ENCODE measurements at regions not wholly inside any gene's neighbourhood (a gene's known extent, or its start where the extent isn't known, plus 50 kb on each side); places are given as distances from the start of the nearest gene placed in this dataset.

GRCh38 chr5:75993183-75993582, 90.0 kb upstream of the SV2C start:
- TF ChIP-seq TCF12 (IDR thresholded peaks at IDR 0.05; ENCODE audit: low read depth) (no peak), RAD21 (IDR thresholded peaks at IDR 0.05; ENCODE audit: low read depth) (no peak)

DNA sequence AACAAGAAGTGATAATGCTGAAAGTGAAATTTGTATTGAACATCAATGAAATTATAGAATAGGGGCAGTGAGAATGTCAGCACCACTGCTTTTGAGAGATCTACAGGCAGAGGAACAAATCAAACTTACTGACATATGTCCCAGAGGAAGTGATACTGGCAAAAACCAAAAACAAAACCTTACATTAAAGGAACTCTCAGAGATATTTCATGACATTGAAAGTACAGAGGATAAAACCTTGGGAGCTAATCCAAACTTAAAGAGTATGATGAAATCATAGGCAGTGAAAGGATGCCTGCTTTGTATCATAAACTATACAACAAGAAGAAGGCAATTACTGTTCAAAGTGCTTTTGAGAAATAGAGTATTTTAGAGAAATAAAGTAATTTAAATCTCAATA, 90.4 kb upstream of the SV2C start:
- no peak for TF ChIP-seq REST (IDR thresholded peaks at IDR 0.05; ENCODE audit: low read depth)
- TF ChIP-seq NFIC (IDR thresholded peaks at IDR 0.05): no peak
- TF ChIP-seq TAF1 (IDR thresholded peaks at IDR 0.05; ENCODE audit: low read depth): no peak
- no peak for TF ChIP-seq USF1 (IDR thresholded peaks at IDR 0.05)
- TF ChIP-seq FOXM1 (IDR thresholded peaks at IDR 0.05; ENCODE audit: borderline replicate concordance, low read depth): no peak
- no peak for TF ChIP-seq TCF12 (IDR thresholded peaks at IDR 0.05; ENCODE audit: low read depth)
- TF ChIP-seq TEAD4 (IDR thresholded peaks at IDR 0.05): no peak
- TF ChIP-seq CREB1 (IDR thresholded peaks at IDR 0.05; ENCODE audit: low read depth): no peak
- no peak for TF ChIP-seq RAD21 (IDR thresholded peaks at IDR 0.05; ENCODE audit: low read depth)
- no peak for TF ChIP-seq YY1 (IDR thresholded peaks at IDR 0.05; ENCODE audit: low read depth)
- no peak for TF ChIP-seq EGR1 (IDR thresholded peaks at IDR 0.05)
- TF ChIP-seq, protein P1, sequence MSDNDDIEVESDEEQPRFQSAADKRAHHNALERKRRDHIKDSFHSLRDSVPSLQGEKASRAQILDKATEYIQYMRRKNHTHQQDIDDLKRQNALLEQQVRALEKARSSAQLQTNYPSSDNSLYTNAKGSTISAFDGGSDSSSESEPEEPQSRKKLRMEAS (IDR thresholded peaks at IDR 0.05): no peak
- no peak for TF ChIP-seq ZBTB7A (IDR thresholded peaks at IDR 0.05; ENCODE audit: low read depth)
- TF ChIP-seq CEBPB (IDR thresholded peaks at IDR 0.05): no peak
- no peak for TF ChIP-seq EP300 (IDR thresholded peaks at IDR 0.05; ENCODE audit: borderline replicate concordance)

DNA sequence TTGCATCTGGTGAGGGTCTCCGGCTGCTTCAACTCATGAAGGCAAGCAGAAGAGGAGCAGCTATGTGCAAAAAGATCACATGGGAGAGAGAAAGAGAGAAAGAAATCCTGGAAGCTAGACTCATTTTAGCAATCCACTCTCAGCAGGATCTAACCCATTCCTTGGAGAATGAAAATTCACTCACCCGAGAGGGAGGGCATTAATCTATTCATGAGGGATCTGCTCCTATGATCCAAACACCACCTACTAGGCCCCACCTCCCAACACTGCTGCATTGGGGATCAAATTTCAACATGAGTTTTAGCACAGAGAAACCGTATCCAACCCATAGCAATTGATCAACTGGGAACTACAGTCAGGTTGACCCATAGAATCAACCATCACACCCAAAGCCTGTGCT, 98.1 kb upstream of the SV2C start:
- TF ChIP-seq ZBTB7A (IDR thresholded peaks at IDR 0.05; ENCODE audit: low read depth) (no peak), EP300 (IDR thresholded peaks at IDR 0.05; ENCODE audit: borderline replicate concordance) (no peak), CREB1 (IDR thresholded peaks at IDR 0.05; ENCODE audit: low read depth) (no peak)

GRCh38 chr5:75975496-75975895, 107.7 kb upstream of the SV2C start:
- TF ChIP-seq EGR1 (IDR thresholded peaks at IDR 0.05) (no peak), NFIC (IDR thresholded peaks at IDR 0.05) (no peak), FOXM1 (IDR thresholded peaks at IDR 0.05; ENCODE audit: borderline replicate concordance, low read depth) (no peak), REST (IDR thresholded peaks at IDR 0.05; ENCODE audit: low read depth) (no peak), EP300 (IDR thresholded peaks at IDR 0.05; ENCODE audit: borderline replicate concordance) (no peak), ZBTB7A (IDR thresholded peaks at IDR 0.05; ENCODE audit: low read depth) (no peak), TEAD4 (IDR thresholded peaks at IDR 0.05) (no peak), TAF1 (IDR thresholded peaks at IDR 0.05; ENCODE audit: low read depth) (no peak), CREB1 (IDR thresholded peaks at IDR 0.05; ENCODE audit: low read depth) (no peak), YY1 (IDR thresholded peaks at IDR 0.05; ENCODE audit: low read depth) (no peak), USF1 (IDR thresholded peaks at IDR 0.05) (no peak), CEBPB (IDR thresholded peaks at IDR 0.05) (no peak), RAD21 (IDR thresholded peaks at IDR 0.05; ENCODE audit: low read depth) (no peak), TCF12 (IDR thresholded peaks at IDR 0.05; ENCODE audit: low read depth) (no peak)
- TF ChIP-seq, protein P1 (IDR thresholded peaks at IDR 0.05): no peak

- TF ChIP-seq TEAD4 (IDR thresholded peaks at IDR 0.05) (no peak), REST (IDR thresholded peaks at IDR 0.05; ENCODE audit: low read depth) (no peak), RAD21 (IDR thresholded peaks at IDR 0.05; ENCODE audit: low read depth) (no peak), EGR1 (IDR thresholded peaks at IDR 0.05) (no peak), TCF12 (IDR thresholded peaks at IDR 0.05; ENCODE audit: low read depth) (no peak), CREB1 (IDR thresholded peaks at IDR 0.05; ENCODE audit: low read depth) (no peak), YY1 (IDR thresholded peaks at IDR 0.05; ENCODE audit: low read depth) (no peak), CEBPB (IDR thresholded peaks at IDR 0.05) (no peak), EP300 (IDR thresholded peaks at IDR 0.05; ENCODE audit: borderline replicate concordance) (no peak), FOXM1 (IDR thresholded peaks at IDR 0.05; ENCODE audit: borderline replicate concordance, low read depth) (no peak)
- TF ChIP-seq, protein P1 (IDR thresholded peaks at IDR 0.05): no peak
Observed at GRCh38 chr5:75965292-75965691, 117.9 kb upstream of the SV2C start.

Data from Ishikawa (cell line).